ENCODE measurements at regions not wholly inside any gene's neighbourhood (a gene's known extent, or its start where the extent isn't known, plus 50 kb on each side); places are given as distances from the start of the nearest gene placed in this dataset.
"Not testable (repeated sequence)": the region's sequence is repeated elsewhere in the genome, so short reads cannot be mapped to it uniquely, and the experiment has no call there.

DNA sequence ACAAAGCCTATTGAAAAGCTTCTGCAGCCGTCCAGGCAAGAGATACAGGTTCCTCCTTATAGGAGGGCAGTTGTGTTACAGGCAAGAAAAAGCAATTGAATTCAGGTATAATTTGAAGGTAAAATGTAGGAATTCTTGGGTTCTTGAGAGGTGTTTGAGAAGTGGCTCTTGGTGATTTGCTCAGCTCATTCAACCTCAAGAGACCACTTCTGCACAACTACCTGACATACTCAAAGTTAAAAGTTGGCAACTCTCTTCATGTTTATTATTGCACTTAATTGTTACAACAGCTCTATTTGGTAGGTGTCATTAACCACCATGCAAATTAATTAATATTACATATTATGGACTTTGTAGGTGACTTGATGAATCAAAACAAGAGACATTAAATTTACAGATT is 753.2 kb downstream of the ADCYAP1 start:
- DNase-seq (ENCODE audit: low spot score): no peak
- FAIRE-seq: no peak

DNA sequence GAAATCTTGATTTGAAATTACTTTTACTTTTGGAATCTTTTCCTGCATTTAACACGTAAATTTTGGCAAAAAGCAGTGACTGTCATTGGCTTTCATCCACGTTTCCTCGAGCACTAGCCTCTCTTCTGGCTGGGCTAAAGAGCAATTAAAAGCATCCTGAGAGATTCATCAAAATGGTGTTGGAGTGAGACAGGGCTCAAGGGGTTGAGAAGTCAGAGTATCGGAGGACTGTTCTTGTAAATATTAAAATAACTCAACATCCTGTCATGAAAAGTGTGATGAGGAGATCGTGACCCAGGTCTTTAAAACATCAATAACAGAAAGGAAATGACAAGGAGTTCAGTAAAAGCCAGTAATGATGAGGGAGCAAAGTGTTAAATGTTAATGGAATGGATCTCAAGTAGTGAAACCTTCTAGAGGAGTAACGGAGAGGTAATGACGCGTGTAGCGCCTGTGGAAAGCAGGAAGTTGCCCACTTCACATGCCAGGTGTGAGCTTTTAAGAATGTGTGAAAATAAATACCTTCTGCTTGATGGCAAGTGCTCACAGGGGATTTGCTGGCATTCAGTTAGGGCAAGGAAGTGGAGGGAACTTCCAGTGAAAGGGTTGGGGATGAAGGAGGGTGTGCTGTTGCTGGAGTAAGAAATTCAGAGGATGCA is 754.4 kb downstream of the ADCYAP1 start:
- DNase-seq (ENCODE audit: low spot score): no peak
- no peak for FAIRE-seq

DNA sequence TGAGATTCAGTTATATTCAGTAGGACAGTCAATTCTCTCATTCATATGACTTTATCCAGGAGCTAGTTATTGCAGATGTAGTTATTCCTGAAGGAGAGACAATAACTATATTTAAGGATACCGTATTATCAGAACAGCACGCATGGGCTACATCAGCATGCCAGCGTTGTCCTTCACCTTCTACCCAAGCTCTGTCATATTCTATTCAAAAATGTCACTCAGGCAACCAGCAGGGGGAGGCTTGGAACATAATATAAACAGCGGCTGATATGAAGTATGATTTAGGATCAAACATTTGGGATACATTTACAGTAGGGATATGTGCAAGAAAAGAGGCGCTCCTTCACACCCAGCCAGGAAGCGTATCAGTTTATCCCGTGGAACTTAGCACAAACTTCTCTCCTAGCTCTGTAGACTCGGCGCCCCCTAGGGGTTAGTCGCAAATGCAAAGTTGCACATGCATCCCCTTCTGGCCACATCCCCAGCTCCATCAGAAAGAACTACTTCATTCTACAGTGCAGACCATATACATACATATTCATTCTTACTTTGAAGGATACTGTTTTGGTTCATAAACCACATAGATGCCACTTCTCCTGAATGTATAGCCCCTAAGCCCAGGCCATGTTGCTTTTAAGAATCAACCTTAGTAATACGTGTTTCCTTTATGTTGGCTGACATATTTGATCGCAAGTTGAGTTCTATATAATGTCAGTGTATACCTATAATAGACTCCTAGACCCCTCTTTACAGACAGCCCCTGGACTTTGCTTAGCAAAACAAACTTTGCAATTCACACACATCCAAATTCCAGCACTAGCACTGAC is 759.4 kb downstream of the ADCYAP1 start:
- DNase-seq (ENCODE audit: low spot score) (peak; percentile 8), FAIRE-seq (no peak)

DNA sequence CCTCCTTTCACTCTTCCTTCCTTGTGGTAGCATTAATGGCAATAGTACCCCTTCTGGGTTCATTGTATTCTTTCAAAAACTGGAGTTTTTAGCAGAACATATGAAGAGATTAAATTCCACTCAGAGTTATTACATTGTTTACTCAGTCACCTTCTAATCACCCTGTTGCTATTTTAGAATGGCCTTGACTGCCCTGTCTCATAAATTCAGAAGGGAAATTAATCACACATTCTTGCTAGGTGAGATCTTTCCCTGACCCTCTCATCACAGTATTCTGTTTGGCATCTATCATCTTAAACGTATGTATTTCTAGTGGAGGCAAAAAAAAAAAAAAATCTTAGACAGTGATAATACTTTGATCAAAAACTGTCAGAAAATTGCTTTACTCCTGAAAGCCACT is 760.4 kb downstream of the ADCYAP1 start:
- no peak for DNase-seq (ENCODE audit: low spot score)
- FAIRE-seq: no peak

DNA sequence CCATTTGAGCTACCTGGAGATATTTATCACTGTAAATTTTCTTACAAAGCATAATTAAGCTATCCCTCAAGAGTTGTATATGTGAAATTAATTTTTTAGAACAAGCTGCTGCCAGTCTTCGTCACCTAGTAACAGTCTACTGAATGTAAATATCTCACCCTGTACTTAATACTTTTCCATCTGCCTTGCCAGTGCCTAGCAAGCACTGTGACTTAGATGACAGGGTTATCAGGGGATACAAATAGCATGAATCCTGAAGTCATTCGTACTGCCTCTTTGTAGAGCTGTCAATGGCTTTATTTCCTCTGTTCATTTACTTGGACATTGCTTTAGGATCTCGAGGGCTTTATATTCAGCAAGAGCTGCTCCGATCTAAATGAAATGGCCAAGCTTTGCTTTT is 763.6 kb downstream of the ADCYAP1 start:
- FAIRE-seq (no peak), DNase-seq (ENCODE audit: low spot score) (no peak)

DNA sequence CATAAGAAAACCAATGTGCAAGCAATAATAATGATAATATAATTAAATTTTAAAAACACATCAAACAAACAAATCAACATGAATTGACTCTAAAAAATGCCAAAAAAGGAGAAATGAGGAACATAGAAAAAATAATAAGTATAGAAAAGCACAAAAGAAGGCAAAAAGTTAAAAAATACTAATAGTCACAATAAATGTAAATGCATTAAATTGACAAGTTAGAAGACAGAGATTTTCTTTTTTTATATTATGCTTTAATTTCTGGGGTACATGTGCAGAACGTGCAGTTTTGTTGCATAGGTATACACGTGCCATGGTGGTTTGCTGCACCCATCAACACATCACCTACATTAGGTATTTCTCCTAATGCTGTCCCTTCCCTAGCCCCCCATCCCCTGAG is 767.0 kb downstream of the ADCYAP1 start:
- not testable (repeated sequence) for DNase-seq (ENCODE audit: low spot score); FAIRE-seq

DNA sequence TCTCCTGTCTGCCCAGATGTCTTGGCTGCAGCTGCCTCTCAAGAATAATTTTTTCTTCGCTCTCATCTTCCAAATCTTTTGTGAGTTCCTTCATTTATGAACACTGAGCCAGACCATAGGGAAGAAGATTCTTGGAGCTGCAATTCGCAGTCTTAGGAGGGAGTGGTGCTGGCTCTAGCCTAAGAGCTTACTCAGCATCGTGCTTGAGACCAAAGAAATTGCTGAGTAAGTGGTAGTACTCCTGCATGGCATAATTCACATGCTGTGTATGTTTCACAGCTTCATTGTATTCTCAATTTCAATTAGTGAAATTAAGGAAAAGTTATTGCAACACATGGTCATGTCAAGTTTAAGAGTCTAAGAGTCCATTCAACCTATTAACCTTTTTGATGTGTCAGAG is 771.7 kb downstream of the ADCYAP1 start:
- DNase-seq (ENCODE audit: low spot score) (no peak), FAIRE-seq (no peak)

DNA sequence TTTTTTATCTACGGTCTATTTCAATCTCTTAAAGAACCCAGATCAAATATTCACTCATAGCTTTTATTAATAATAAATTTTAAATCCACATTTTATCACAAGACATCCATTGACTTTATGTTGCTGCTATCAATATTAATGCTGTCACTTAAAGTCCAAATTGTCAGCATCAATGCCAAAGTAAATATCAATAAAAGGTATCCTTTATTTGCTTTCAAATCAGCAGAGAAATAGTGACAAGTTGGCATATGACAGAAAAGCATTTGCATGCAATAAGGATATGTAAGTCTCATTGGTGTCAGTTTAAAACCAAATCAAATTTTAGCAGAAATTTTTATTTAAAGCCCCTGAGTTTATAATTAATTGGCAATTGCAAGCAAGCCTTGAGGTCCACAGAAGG is 775.4 kb downstream of the ADCYAP1 start:
- DNase-seq (ENCODE audit: low spot score): no peak
- no peak for FAIRE-seq

DNA sequence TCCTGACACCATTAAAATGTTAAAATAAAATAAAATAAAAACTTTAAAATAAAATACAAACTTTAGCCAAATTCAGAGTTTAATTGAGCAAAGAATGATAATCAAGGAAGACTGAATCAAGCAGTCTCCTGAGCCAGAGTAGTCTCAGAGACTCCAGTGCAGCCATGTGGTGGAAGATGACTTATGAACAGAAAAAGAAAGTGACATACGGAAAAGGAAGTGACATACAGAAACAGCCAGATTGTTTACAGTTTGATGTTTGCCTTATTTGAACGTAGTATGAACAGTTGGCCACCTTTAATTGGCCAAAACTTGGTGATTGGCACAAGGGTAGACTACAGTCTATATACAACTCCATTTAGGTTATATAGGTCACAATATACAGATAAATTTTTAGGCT is 787.2 kb downstream of the ADCYAP1 start:
- DNase-seq (ENCODE audit: low spot score): no peak
- FAIRE-seq: no peak

DNA sequence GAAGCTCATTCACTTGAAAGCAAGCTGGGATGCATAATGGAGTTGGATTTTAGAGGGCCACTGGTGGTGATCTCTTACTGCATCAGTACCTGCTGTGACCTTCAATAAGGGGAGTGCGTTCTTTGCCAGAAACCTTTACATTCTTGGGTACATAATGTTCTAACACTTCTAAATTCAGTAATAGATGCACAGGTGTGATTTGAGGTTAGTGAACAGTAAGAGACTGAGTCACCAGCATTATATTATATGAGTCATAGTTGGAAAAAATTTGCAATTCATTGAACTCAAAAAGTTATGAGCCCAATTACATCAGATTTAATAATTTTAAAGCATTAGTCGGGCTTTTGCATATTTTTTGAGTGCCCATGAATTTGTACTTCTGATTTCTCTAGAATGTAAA is 803.3 kb downstream of the ADCYAP1 start:
- DNase-seq (ENCODE audit: low spot score) (no peak), FAIRE-seq (no peak)

DNA sequence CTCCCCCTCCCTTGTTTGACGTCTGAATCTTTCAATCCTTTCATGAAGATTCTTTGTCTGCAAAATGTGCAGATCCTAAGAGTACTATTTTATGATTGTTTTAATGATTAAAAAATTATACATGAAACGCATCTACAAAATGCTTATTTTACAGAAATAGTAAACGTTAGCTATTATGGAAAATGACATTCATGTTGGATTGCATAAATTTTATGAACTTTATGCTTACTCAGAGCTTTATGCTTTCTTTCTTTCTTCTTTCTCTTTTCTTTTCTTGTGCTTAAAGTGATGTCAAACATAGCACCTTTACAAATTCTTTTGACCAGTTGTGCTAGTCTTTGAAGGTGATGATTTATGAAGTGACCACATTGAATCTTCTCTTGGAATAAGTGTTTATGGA is 805.4 kb downstream of the ADCYAP1 start:
- no peak for FAIRE-seq

DNA sequence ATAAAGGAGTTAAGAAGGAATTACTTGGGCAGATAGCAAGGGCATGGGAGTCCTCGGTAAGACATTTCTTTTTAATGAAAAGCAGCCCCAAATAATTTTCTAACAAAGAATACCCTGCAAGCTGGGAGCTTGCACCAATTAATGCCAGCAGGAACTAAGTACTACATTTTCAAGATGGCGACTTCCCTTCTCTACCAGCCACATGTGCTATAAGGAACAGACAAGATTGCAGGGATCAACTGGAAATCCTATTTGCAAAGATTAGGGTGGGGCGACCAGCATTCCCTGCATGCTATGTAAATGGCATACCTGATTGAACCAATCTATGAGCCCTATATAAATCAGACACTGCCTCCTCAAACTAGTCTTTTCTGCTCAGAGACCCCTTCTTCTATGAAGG is 827.5 kb downstream of the ADCYAP1 start:
- FAIRE-seq (no peak), DNase-seq (ENCODE audit: low spot score) (no peak)

More for the DNA sequence above, 805.4 kb downstream of the ADCYAP1 start:
- no peak for DNase-seq (ENCODE audit: low spot score)

DNA sequence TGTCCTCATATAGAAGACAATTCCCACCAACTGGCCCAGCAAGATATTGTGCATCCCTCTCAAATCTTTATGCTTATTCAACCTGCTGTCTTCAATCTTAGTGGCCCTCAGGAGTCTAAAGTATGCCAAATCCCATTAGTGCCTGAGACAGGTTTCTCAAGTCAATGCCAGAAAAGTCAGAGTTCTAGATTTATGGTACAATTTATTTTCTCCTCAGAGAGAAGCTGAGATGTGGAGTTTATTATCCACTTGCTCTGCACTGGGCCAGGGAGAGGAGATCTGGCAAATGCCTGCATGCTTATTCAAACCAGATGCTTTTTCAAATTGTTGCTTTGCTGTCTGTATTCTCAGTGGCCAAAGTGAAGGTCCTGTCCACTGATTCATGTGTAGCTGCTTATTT is 825.2 kb downstream of the METTL4 start:
- DNase-seq (ENCODE audit: low spot score): no peak
- no peak for FAIRE-seq

DNA sequence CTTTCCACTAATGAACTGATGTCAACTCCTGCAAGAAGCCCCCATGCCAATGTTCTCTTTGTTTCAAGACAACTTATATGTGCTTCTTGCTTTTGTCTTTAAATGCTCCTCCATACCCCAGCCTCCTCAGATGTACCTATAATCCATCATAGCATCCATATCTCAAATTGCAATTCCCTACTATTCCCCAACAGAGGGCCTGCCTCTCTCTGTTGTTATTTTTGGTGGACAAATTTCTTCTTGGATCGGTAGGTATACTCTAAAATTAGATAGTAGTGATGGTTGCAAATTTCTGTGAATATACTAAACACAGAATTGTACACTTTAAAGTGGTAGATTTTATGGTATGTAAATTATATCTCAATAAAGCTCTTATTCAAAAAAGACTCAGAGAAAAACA is 820.1 kb downstream of the METTL4 start:
- FAIRE-seq: no peak
- no peak for DNase-seq (ENCODE audit: low spot score)

DNA sequence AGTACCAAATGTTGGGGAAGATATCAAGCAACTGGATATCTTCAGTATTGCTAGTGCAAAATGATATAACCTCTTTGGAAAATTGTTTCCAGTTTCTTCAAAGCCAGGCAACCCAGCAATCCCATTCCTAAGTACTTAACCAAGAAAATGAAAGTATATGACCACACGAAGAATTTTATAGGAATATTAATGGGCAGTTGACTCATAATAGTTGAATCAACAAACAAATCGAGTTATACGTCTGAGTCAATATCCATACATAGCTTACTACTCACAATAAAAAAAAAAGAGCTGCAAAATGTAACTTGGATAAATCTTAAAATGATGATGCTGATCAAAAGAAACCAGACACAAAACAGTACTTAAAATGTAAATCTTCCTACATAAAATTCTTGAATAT is 810.4 kb downstream of the METTL4 start:
- FAIRE-seq (no peak), DNase-seq (ENCODE audit: low spot score) (no peak)

DNA sequence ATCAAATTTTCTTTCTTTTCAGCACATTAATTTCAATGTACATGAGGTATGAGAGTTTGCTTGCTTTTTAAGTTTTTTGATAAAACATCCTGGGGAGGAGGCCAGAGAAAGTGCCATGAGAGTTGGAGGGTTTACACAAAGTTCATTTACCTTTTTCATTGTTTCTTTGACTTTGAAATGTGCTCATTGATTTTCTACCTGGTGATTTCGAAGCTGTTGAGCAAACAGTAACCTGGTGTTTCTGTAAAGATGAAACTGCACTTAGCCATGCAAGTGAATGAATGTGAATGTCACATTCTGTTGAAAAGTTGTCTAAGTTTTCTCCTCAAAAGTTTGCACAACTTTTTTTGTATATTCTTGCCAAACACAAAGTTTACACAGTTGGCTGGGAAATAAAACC is 797.0 kb downstream of the METTL4 start:
- DNase-seq (ENCODE audit: low spot score): no peak
- no peak for FAIRE-seq

DNA sequence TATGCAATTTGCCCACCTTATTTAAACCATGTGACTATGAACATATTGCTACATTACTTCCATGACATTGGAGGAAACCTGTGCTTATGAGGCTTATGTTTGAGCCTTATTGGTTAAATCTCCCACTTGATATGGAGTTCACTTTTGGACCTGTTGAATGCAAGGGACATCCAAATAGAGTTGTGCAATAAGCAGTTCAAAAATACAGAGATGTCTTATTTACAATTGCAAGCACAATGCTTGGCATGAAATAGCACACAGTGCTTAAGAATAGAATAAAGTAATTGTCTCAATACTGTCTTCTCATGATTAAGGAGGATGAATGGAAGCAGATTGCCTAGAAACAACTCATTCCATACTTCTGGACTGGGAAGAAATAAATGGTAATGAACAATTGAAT is 793.5 kb downstream of the METTL4 start:
- no peak for FAIRE-seq
- DNase-seq (ENCODE audit: low spot score): no peak

DNA sequence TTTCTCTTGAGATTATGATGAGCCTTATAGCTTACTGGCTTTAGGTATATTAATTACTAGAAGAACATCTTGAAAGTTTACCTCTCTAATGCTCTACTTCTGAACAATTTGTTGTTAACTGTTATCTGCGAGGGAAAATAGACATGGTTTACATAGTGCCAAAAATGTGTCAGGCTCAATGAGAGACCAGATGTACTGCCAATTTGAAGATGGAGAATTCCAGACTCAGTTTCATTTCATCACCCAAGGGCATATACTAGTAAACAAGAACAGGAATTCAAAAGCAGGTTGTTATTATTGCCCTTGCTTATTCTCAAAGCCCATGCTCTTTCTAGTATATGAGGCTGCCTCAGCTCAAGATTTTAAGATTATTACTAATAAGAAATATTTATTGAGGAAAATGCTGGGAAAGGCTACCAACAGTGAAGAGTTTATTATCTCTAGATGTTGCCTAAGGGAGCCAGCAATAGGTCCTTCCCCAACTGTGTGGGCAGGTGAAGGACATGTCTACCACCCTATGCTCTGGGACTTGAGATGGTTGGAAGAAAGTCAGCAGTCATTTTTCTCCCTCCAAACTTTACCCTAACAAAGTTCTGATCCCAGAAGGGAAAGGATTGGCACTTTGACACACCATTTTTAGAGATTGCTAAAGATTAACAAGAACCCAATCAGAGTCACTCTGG is 792.7 kb downstream of the METTL4 start:
- DNase-seq (ENCODE audit: low spot score) (no peak), FAIRE-seq (no peak)

DNA sequence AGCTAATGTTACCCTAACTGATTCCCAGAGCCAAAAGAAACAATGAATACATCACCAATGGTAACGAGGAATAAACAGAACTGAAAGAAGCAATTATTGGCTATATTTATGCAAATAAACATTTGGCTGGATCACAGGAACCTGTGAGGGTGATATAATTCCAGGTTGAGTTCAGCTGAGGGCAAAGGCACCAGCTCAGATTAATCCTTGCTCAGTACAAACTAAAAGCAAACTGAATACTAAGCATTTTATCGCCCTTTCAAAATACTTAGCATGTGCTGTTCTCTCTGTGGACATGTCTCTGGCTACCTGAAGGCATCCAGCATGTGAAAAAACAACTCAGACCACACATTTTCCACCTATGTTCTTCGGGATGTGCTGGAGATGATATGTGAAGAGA is 791.7 kb downstream of the METTL4 start:
- DNase-seq (ENCODE audit: low spot score) (no peak), FAIRE-seq (no peak)

DNA sequence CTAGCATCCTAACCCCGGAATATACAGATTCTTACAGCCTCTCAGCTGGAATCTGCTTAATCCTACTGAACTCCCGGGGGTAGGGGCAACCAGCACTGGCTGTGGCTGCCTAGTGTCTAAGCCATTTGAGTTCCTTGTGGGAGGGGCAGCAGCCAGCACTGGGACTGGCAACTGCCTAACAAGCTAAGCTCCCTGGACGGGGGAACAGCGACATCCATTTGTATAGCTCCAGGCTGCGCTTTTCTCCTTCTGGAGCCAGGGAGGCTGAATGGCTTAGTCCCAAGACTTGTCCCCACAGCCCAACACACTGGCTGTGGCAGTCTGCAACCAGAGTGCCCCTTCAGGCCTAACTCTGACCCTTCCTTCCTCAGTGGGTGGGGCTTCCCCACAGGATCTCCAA is 787.2 kb downstream of the METTL4 start:
- no peak for DNase-seq (ENCODE audit: low spot score)
- no peak for FAIRE-seq

DNA sequence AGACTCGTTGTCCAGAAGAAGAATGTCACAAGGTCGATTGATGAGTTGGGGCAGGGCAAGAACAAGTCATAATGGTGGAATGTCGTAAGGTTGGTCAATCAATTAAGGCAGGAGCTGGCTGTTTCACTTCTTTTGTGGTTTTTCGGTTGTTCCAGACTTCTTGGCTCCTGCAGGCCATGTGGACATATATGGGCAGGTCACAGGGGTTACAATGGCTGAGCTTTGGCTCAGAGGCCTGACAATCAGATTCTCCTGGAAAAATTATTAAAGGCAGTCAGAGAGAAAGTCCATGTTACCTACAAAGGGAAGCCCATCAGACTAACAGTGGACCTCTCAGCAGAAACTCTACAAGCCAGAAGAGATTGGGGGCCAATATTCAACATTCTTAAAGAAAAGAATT is 785.3 kb downstream of the METTL4 start:
- not testable (repeated sequence) for FAIRE-seq; DNase-seq (ENCODE audit: low spot score)

DNA sequence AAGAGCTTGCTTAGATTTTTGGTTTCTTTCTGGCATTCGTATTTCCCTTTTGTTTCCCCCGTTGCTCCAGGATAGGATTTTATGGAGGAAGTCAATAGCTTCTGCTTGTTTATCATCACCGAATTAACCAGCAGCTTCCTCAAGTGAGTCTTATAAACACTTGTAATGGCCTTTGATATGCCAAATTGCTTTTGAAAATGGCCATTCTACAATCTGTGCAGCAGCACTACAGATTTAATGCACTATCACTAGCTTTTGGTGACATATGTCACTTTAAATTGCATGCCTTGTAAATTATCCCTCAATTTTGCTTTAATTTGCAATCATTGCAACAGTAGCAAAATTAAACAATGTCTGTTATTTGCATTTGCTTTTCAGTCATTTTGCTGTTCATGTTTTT is 774.7 kb downstream of the METTL4 start:
- no peak for FAIRE-seq
- no peak for DNase-seq (ENCODE audit: low spot score)

DNA sequence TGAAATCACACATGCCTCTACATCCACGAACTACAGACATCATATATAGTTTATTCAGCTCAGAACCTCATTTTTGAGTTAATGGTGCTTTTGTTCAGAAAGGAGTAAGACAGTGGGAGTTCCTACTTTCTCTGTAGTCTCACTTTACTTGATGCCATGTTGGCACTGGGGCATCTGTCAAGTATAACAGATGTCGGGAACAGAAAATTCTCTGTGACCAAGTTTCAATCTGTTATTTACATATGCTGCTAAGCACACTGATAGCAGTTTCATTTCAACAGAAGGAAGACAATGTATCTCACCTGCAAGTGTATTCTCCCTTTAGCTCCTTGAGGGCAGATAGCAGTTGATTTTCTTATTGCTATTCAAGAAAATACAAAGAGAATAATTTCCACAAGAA is 774.1 kb downstream of the METTL4 start:
- FAIRE-seq (no peak), DNase-seq (ENCODE audit: low spot score) (no peak)

Data from RCC 7860 (cell line).